IMR-90 (cell line): ENCODE measurements at regions not wholly inside any gene's neighbourhood (a gene's known extent, or its start where the extent isn't known, plus 50 kb on each side); places are given as distances from the start of the nearest gene placed in this dataset.

Experiments used
- CHD1 ChIP-seq: IDR thresholded peaks from 2 replicates; pipeline ENCODE4 v1.6.1; 2012; ENCODE audit warnings: low read depth, low read length, improper control_type of control experiment
- CTCF ChIP-seq: conservative IDR thresholded peaks from 2 replicates; pipeline ENCODE4 v1.5.1; 2012; ENCODE audit warnings: mild to moderate bottlenecking, low read depth, low read length, improper control_type of control experiment
- ELK1 ChIP-seq: fragments of 150-350 bp; IDR thresholded peaks from 2 replicates; pipeline ENCODE4 v1.6.1; 2016; ENCODE audit warnings: low read depth, mild to moderate bottlenecking, low read length, moderate library complexity, borderline replicate concordance
- FOS ChIP-seq: fragments of 150-350 bp; IDR thresholded peaks from 2 replicates; pipeline ENCODE4 v1.6.1; 2016; ENCODE audit warnings: low read depth, low read length
- MAFK ChIP-seq: IDR thresholded peaks from 2 replicates; pipeline ENCODE4 v1.6.1; 2012; ENCODE audit warnings: low read depth, low read length, improper control_type of control experiment
- POLR2A ChIP-seq: IDR thresholded peaks from 2 replicates; pipeline ENCODE4 v1.6.1; 2012; ENCODE audit warnings: mild to moderate bottlenecking, low read depth, low read length
- RAD21 ChIP-seq: IDR thresholded peaks from 2 replicates; pipeline ENCODE4 v1.6.1; 2012; ENCODE audit warnings: low read length, improper control_type of control experiment
- RCOR1 ChIP-seq: IDR thresholded peaks from 2 replicates; pipeline ENCODE4 v1.6.1; 2012; ENCODE audit warnings: mild to moderate bottlenecking, low read length, improper control_type of control experiment; ENCODE audit not compliant: insufficient replicate concordance
- RFX5 ChIP-seq: IDR thresholded peaks from 2 replicates; pipeline ENCODE4 v1.8.0; 2012; ENCODE audit warnings: low read depth, mild to moderate bottlenecking, low read length, moderate library complexity
- USF2 ChIP-seq: fragments of 150-350 bp; IDR thresholded peaks from 2 replicates; pipeline ENCODE4 v1.6.1; 2017; ENCODE audit warnings: mild to moderate bottlenecking, antibody characterized with exemption, low read length, low read depth

GRCh38 chr21:17050646-17051045, 462.2 kb upstream of the CXADR start:
- TF ChIP-seq RFX5 (no peak), CTCF (no peak), POLR2A (no peak), USF2 (no peak), FOS (no peak), RAD21 (no peak), RCOR1 (no peak), CHD1 (no peak), MAFK (no peak), ELK1 (no peak)
